Panc1 (cell line): ENCODE measurements at regions not wholly inside any gene's neighbourhood (a gene's known extent, or its start where the extent isn't known, plus 50 kb on each side); places are given as distances from the start of the nearest gene placed in this dataset.

Experiments
- ATAC-seq: fragments of 200-7000 bp; cut with Tn5 transposase; 2 replicates; pipeline ENCODE4 v1.9.1; 2020; ENCODE audit warnings: mild to moderate bottlenecking, moderate library complexity
- BruUV-seq: library from RNA; stranded (reverse); fragments of 400-500 nt; replicated peaks from 2 replicates; lab custom pipeline; 2021; lab: Mats Ljungman, UMichigan
- CTCF ChIA-PET: fragments of 300-600 bp; sonication (Branson Sonifier 250); formaldehyde crosslinking; loops from one replicate; lab custom pipeline; 2022; ENCODE audit warnings: antibody characterized with exemption; lab: Charles Lee
- POLR2A ChIA-PET: fragments of 300-600 bp; sonication (Branson Sonifier 250); formaldehyde crosslinking; loops from one replicate; lab custom pipeline; 2022; ENCODE audit warnings: antibody characterized with exemption; lab: Charles Lee
- DNase-seq: peaks from one replicate; pipeline ENCODE4 v3.0.0-alpha.2; 2010; ENCODE audit warnings: low read depth, low spot score
- H3K27ac ChIP-seq: 2 replicates; pipeline ENCODE4 v1.5.1; 2011; ENCODE audit warnings: mild to moderate bottlenecking, low read length, inconsistent platforms
- H3K27me3 ChIP-seq: fragments of 200-500 bp; sonication (Bioruptor generic); 2 replicates; pipeline ENCODE4 v1.6.0; 2014; ENCODE audit warnings: low read length, inconsistent platforms; ENCODE audit not compliant: control insufficient read depth, insufficient read depth
- H3K36me3 ChIP-seq: fragments of 200-500 bp; sonication (Bioruptor generic); 2 replicates; pipeline ENCODE4 v1.5.1; 2014; ENCODE audit warnings: inconsistent platforms, mild to moderate bottlenecking, low read length, moderate library complexity; ENCODE audit not compliant: control insufficient read depth, insufficient read depth
- H3K4me1 ChIP-seq: 2 replicates; pipeline ENCODE4 v1.5.1; 2011; ENCODE audit warnings: inconsistent platforms, mild to moderate bottlenecking, low read length, moderate library complexity; ENCODE audit not compliant: control insufficient read depth, insufficient read depth
- H3K4me3 ChIP-seq, 2 experiments: 2 replicates each; pipeline ENCODE4 v1.5.1; 2011 to 2012; ENCODE audit warnings: low read depth in 2 of 2, low read length in 2 of 2, mild to moderate bottlenecking in 2 of 2, inconsistent platforms in 1 of 2, moderate library complexity in 1 of 2
- H3K9me3 ChIP-seq: fragments of 200-500 bp; sonication (Bioruptor generic); 2 replicates; pipeline ENCODE4 v1.5.1; 2014; ENCODE audit warnings: low read depth, mild to moderate bottlenecking, inconsistent platforms, low read length, moderate library complexity; ENCODE audit not compliant: control insufficient read depth, insufficient read depth
- CTCF ChIP-seq: fragments of 450-650 bp; IDR thresholded peaks from 2 replicates; pipeline ENCODE4 v1.5.1; 2017; ENCODE audit warnings: mild to moderate bottlenecking
- POLR2AphosphoS5 ChIP-seq: IDR thresholded peaks from 2 replicates; pipeline ENCODE4 v1.6.1; 2012; ENCODE audit warnings: mild to moderate bottlenecking, low read depth, low read length, moderate library complexity
- REST ChIP-seq, 2 experiments: IDR thresholded peaks; 2 replicates each; pipeline ENCODE4 v1.6.1; 2011 to 2012; ENCODE audit warnings: low read depth in 2 of 2, control low read depth in 1 of 2, low read length in 1 of 2, mild to moderate bottlenecking in 1 of 2, moderate library complexity in 1 of 2; ENCODE audit not compliant: insufficient read depth in 1 of 2
- SIN3A ChIP-seq: IDR thresholded peaks from 2 replicates; pipeline ENCODE4 v1.6.1; 2012; ENCODE audit warnings: low read depth, mild to moderate bottlenecking, low read length, moderate library complexity, borderline replicate concordance; ENCODE audit not compliant: insufficient read depth
- TCF7L2 ChIP-seq: IDR thresholded peaks from 2 replicates; pipeline ENCODE4 v1.6.1; 2011; ENCODE audit warnings: mild to moderate bottlenecking, low read depth, low read length, inconsistent platforms
- in situ Hi-C: cut with HindIII; loops from 2 replicates; pipeline ENCODE4 v1.10.0; 2016; ENCODE audit warnings: low sequenced_read_pairs, low pct_unique_long_range_greater_than_20kb
- intact Hi-C: fragments of 100-400 bp; cut with micrococcal nuclease; formaldehyde crosslinking; loops from one replicate; pipeline ENCODE4 v1.10.0; 2022; ENCODE audit not compliant: unreplicated experiment

- no peak for DNase-seq
- Histone ChIP-seq H3K9me3 (no peaks in the 10 kb centered on the region), H3K27me3 (no peaks in the 10 kb centered on the region), H3K27ac (peak overlapping the region; percentile 31; the same call in 1 of the 2 replicates), H3K4me3 (no peak overlapping the region; a peak in 1 of 4 replicates), H3K4me1 (peaks cover 15% of the 10 kb centered on the region), H3K36me3 (no peaks in the 10 kb centered on the region)
- ChIA-PET CTCF (no interaction called here), POLR2A (no interaction called here)
- no TSS peak for BruUV-seq
- no peak for ATAC-seq
- TF ChIP-seq TCF7L2 (no peak), SIN3A (no peak), POLR2AphosphoS5 (no peak), REST (IDR thresholded peaks at IDR 0.05; ENCODE audit: insufficient read depth in 1 of 2, low read depth in 2 of 2, low read length in 1 of 2) (no peak), CTCF (no peak)
- in situ Hi-C loops: no loop called here
- intact Hi-C loops: no loop called here
Observed at GRCh38 chr5:61600123-61600444, 268.0 kb downstream of the ZSWIM6 start.

GRCh38 chr5:61600945-61601511 lies 269.0 kb downstream of the ZSWIM6 start:
- no peak for TF ChIP-seq SIN3A
- TF ChIP-seq TCF7L2: no peak
- no peak for TF ChIP-seq CTCF
- no peak for TF ChIP-seq REST (IDR thresholded peaks at IDR 0.05; ENCODE audit: insufficient read depth in 1 of 2, low read depth in 2 of 2, low read length in 1 of 2)
- TF ChIP-seq POLR2AphosphoS5: no peak
- no peak overlapping the region for H3K27ac ChIP-seq
- no peak overlapping the region for H3K4me3 ChIP-seq
- POLR2A ChIA-PET: interaction anchor here (0.7 kb wide), 1 partner anchor 369 kb away, joined by 3 read pairs; no protein-coding TSS in a partner anchor
- intact Hi-C loops (no loop called here), in situ Hi-C loops (no loop called here)
- H3K4me1 ChIP-seq: peaks cover 15% of the 10 kb centered on the region
- no peak for DNase-seq
- no peaks in the 10 kb centered on the region for H3K36me3 ChIP-seq
- ATAC-seq: no peak
- CTCF ChIA-PET: no interaction called here
- BruUV-seq: no TSS peak
- H3K9me3 ChIP-seq: no peaks in the 10 kb centered on the region
- no peaks in the 10 kb centered on the region for H3K27me3 ChIP-seq
